LNCaP clone FGC (cell line): ENCODE measurements at regions not wholly inside any gene's neighbourhood (a gene's known extent, or its start where the extent isn't known, plus 50 kb on each side); places are given as distances from the start of the nearest gene placed in this dataset.

Experiments used
- DNase-seq: peaks from one replicate; pipeline ENCODE4 v3.0.0-alpha.2; 2011; ENCODE audit warnings: low read depth
- H3K4me3 ChIP-seq: 2 replicates; pipeline ENCODE4 v1.5.1; 2011; ENCODE audit warnings: mild to moderate bottlenecking, low read depth, low read length, control low read depth
- CTCF ChIP-seq: IDR thresholded peaks from 2 replicates; pipeline ENCODE4 v1.5.1; 2012; ENCODE audit warnings: mild to moderate bottlenecking; ENCODE audit not compliant: control insufficient read depth, insufficient read depth; ENCODE audit errors: extremely low read depth

- TF ChIP-seq CTCF, result no peak
- DNase-seq, result no peak
- no peak overlapping the region for H3K4me3 ChIP-seq
Observed at GRCh38 chr6:1482381-1483166, 93.2 kb downstream of the FOXF2 start.

GRCh38 chr6:1485678-1486077 lies 96.3 kb downstream of the FOXF2 start:
- no peak for TF ChIP-seq CTCF
- no peak for DNase-seq
- no peak overlapping the region for H3K4me3 ChIP-seq

DNA sequence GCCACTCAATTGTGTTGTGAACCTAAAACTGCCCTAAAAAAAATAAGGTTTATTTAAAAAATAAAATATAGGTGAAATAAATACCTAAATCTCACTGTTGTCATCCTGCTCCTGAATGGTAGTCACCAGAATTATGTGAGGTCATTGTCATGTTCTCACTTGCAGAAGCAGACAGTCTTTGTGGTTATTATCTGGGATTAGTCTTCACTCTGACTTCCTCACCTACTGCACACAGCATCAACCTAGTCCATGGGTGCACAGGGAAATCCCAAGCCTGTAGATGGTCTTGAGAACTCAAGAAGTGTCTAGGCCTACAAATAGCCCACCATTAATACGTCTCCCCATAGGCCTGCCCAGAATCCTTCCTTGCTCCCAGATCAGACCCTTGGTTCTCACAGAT lies 97.0 kb downstream of the FOXF2 start:
- TF ChIP-seq CTCF, result no peak

DNA sequence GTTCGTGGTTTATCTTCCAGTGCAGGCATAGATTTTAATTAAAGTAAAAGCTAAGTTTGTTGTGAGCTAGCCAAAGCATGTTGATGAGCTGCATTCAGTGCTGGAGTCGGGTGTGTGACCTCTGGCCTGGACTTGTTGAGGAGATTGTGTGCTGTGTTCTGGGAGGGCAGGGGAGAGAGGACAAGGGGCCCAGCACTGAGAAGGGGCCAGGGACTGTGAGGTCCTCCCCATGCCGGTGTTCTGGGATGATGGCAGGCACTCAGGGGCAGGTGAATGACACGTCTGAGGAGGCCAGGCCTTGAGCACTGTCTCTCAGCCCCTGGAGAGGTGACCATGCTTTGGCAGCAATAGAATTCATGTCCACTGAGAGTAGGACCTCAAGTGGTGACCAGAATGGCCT lies 97.9 kb downstream of the FOXF2 start:
- no peak overlapping the region for H3K4me3 ChIP-seq
- no peak for TF ChIP-seq CTCF
- DNase-seq, result no peak

More for the DNA sequence above, 97.0 kb downstream of the FOXF2 start:
- no peak overlapping the region for H3K4me3 ChIP-seq
- DNase-seq, result no peak

DNA sequence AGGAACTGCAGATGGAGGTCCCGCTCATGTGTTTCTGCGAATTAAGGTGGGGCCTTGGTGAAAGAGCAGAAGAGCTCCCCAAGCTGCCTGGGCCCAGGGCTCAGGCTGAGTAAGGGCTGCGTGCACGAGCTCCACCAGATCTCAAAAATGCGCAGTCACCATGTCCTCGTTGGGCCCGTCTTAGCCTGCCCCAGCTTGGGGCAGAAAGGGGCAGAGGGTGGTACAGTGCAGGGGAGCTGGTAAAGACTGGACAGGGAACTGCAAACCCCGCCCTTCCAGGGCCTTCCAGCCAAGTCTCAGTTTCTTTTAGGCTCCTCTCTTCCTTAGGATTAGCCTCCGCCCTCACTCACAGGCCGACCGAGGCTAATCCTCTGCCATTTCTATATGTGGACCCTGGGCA lies 101.6 kb downstream of the FOXF2 start:
- no peak for TF ChIP-seq CTCF
- DNase-seq, result no peak
- no peak overlapping the region for H3K4me3 ChIP-seq

GRCh38 chr6:1491591-1492319 lies 102.4 kb downstream of the FOXF2 start:
- DNase-seq, result no peak
- TF ChIP-seq CTCF, result no peak
- H3K4me3 ChIP-seq, result no peak overlapping the region
